Neuronal stem cell (in vitro differentiated cells): ENCODE measurements at regions not wholly inside any gene's neighbourhood (a gene's known extent, or its start where the extent isn't known, plus 50 kb on each side); places are given as distances from the start of the nearest gene placed in this dataset.
"Not testable (repeated sequence)": the region's sequence is repeated elsewhere in the genome, so short reads cannot be mapped to it uniquely, and the experiment has no call there.

Experiments used
- DNase-seq: peaks from one replicate; pipeline ENCODE4 v3.0.0-alpha.2; 2013; ENCODE audit warnings: low spot score
- H2AFZ ChIP-seq: one replicate; pipeline ENCODE4 v1.6.1; 2013; ENCODE audit warnings: mild to moderate bottlenecking, low read length, inconsistent platforms
- H2AK5ac ChIP-seq: 2 replicates; pipeline ENCODE4 v1.6.1; 2013; ENCODE audit warnings: low read depth, mild to moderate bottlenecking, inconsistent platforms, low read length, moderate library complexity, mixed read lengths
- H2BK120ac ChIP-seq: 2 replicates; pipeline ENCODE4 v1.6.1; 2013; ENCODE audit warnings: low read depth, mild to moderate bottlenecking, inconsistent platforms, low read length, moderate library complexity, mixed read lengths
- H2BK12ac ChIP-seq: one replicate; pipeline ENCODE4 v1.6.1; 2013; ENCODE audit warnings: low read length, inconsistent platforms
- H2BK15ac ChIP-seq: 2 replicates; pipeline ENCODE4 v1.6.1; 2013; ENCODE audit warnings: mild to moderate bottlenecking, low read length, inconsistent platforms, mixed read lengths
- H2BK5ac ChIP-seq: one replicate; pipeline ENCODE4 v1.6.1; 2013; ENCODE audit warnings: inconsistent platforms, mild to moderate bottlenecking, low read length, moderate library complexity
- H3K14ac ChIP-seq: one replicate; pipeline ENCODE4 v1.6.1; 2013; ENCODE audit warnings: low read length, inconsistent platforms
- H3K18ac ChIP-seq: 2 replicates; pipeline ENCODE4 v1.6.1; 2013; ENCODE audit warnings: low read length, inconsistent platforms
- H3K23ac ChIP-seq: 2 replicates; pipeline ENCODE4 v1.6.1; 2013; ENCODE audit warnings: low read depth, mild to moderate bottlenecking, mixed read lengths, low read length, inconsistent platforms; ENCODE audit not compliant: poor library complexity
- H3K27ac ChIP-seq: replicated peaks from 3 replicates; pipeline ENCODE4 v1.5.1; 2013; ENCODE audit warnings: low read length, inconsistent platforms
- H3K27me3 ChIP-seq, 3 experiments: 2 replicates each; pipeline ENCODE4 v1.6.1; 2013; ENCODE audit warnings: low read length in 3 of 3, mild to moderate bottlenecking in 2 of 3, inconsistent platforms in 1 of 3, low read depth in 1 of 3, mixed read lengths in 1 of 3, moderate library complexity in 1 of 3; ENCODE audit not compliant: control insufficient read depth in 3 of 3, insufficient read depth in 3 of 3
- H3K36me3 ChIP-seq, 2 donors: replicated peaks in 1 of 2; 2 replicates each; pipeline ENCODE4 v1.6.1; 2013; ENCODE audit warnings: low read length in 2 of 2; ENCODE audit not compliant: control insufficient read depth in 2 of 2, insufficient read depth in 2 of 2
- H3K4ac ChIP-seq: 2 replicates; pipeline ENCODE4 v1.6.1; 2013; ENCODE audit warnings: inconsistent platforms, mild to moderate bottlenecking, low read length, moderate library complexity
- H3K4me1 ChIP-seq, 2 donors: 1 replicate in 1 of 2; 2 replicates in 1 of 2; pipeline ENCODE4 v1.6.1; 2013; ENCODE audit warnings: low read length in 2 of 2, low read depth in 1 of 2; ENCODE audit not compliant: control insufficient read depth in 2 of 2, insufficient read depth in 1 of 2
- H3K4me2 ChIP-seq: one replicate; pipeline ENCODE4 v1.6.1; 2013; ENCODE audit warnings: mild to moderate bottlenecking, low read length, inconsistent platforms; ENCODE audit not compliant: insufficient read depth, poor library complexity, severe bottlenecking
- H3K4me3 ChIP-seq, 2 donors: 2 replicates each; pipeline ENCODE4 v1.5.1; 2013; ENCODE audit warnings: low read length in 2 of 2, mild to moderate bottlenecking in 2 of 2, inconsistent platforms in 1 of 2, moderate library complexity in 1 of 2
- H3K79me1 ChIP-seq: one replicate; pipeline ENCODE4 v1.6.1; 2013; ENCODE audit warnings: low read depth, mild to moderate bottlenecking, inconsistent platforms, low read length, moderate library complexity
- H3K9ac ChIP-seq: one replicate; pipeline ENCODE4 v1.6.1; 2013; ENCODE audit warnings: mild to moderate bottlenecking, low read depth, low read length, inconsistent platforms; ENCODE audit not compliant: poor library complexity
- H3K9me3 ChIP-seq, 2 donors: replicated peaks in 1 of 2; 2 replicates each; pipeline versions ENCODE3 to v1.6.1; 2013; ENCODE audit warnings: low read length in 2 of 2, mild to moderate bottlenecking in 2 of 2, inconsistent platforms in 1 of 2, low read depth in 1 of 2, mixed read lengths in 1 of 2, moderate library complexity in 1 of 2; ENCODE audit not compliant: control insufficient read depth in 2 of 2, insufficient read depth in 1 of 2
- H4K8ac ChIP-seq: one replicate; pipeline ENCODE4 v1.6.1; 2013; ENCODE audit warnings: low read depth, mild to moderate bottlenecking, inconsistent platforms, low read length, moderate library complexity
- H4K91ac ChIP-seq: one replicate; pipeline ENCODE4 v1.6.1; 2013; ENCODE audit warnings: low read length, low read depth, mild to moderate bottlenecking, inconsistent platforms; ENCODE audit not compliant: poor library complexity
- WGBS, 2 donors: extraction: QIAGEN DNeasy Blood & Tissue Kit; methylation state at CpG; one replicate each; pipeline ENCODE4 v1.1.7; 2013; ENCODE audit warnings: missing lambda C conversion rate in 2 of 2, mixed read lengths in 1 of 2; ENCODE audit not compliant: insufficient read length in 2 of 2, insufficient replicate concordance in 1 of 2; ENCODE audit errors: extremely low coverage in 2 of 2; 5-methylcytosine and 5-hydroxymethylcytosine counted together

DNA sequence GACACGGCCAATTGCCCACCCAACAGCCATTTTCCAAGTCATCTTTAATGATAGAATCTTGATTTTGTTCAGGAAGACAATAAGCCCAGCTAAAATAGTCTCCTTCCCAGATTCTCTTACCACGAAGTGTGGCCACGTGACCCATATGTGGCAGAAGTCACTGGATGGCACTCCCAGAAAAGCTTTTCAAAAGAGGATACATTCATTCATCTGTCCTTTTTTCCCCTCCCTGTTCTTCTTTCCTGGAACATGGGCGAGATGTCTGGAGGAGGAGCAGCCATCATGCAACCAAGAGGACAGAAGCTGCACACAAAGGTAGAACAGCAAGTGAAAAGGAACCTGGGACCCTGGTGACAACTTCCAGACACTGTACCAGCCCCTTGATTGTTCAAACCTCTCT, 174.7 kb downstream of the UACA start:
- H2AFZ ChIP-seq = no peak overlapping the region
- no peak overlapping the region for H3K4me3 ChIP-seq
- no peaks in the 10 kb centered on the region for H3K9me3 ChIP-seq
- H2BK120ac ChIP-seq = no peak overlapping the region
- H3K4ac ChIP-seq = no peak overlapping the region
- DNase-seq = no peak
- H2BK12ac ChIP-seq = no peak overlapping the region
- H3K18ac ChIP-seq = no peak overlapping the region
- H2AK5ac ChIP-seq = no peak overlapping the region
- no peak overlapping the region for H4K8ac ChIP-seq
- H3K14ac ChIP-seq = no peak overlapping the region
- WGBS, 2 donors = no CpG with 5 or more reads among the region's 4 CpGs
- no peak overlapping the region for H3K27ac ChIP-seq
- no peaks in the 10 kb centered on the region for H3K36me3 ChIP-seq
- peaks cover 0 to 14% (median 0%) of the 10 kb centered on the region in 3 experiments for H3K27me3 ChIP-seq
- no peak overlapping the region for H3K4me2 ChIP-seq
- H3K79me1 ChIP-seq = no peaks in the 10 kb centered on the region
- no peak overlapping the region for H2BK5ac ChIP-seq
- H3K4me1 ChIP-seq = peaks cover 0 to 3% of the 10 kb centered on the region in 2 donors
- no peak overlapping the region for H3K9ac ChIP-seq
- no peak overlapping the region for H2BK15ac ChIP-seq
- H3K23ac ChIP-seq = no peak overlapping the region
- no peak overlapping the region for H4K91ac ChIP-seq

DNA sequence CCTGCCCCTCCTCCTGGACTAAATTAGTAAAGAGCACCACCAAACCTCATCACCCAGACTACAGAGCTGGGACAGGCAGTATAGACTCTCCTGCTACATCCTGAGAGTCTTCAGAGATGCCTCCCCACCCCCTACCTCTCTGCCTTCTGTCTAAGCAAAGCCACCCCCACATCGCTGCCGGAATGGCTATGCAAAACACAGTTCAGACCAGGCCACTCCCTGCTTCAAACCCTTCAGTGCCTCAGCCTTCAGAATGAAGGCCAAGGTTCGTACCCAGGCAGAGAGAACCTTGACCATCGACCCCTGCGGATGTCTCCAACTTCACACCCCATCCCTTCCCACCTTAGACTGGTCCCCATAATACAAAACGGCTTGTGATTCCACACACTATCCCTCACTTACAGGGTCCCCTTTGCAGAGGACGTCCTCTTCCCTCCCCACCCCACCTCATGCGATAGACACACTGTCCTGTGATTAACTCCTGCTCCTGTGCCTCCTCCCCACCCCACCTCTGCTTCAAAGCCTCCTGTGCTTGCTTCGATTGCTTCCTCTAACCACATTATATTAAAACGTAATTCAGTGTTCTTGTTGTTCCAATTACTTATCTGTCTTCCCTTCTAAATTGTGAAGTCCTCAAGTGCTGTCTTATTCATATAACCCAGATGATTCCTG, 175.3 kb downstream of the UACA start:
- H3K4ac ChIP-seq = no peak overlapping the region
- H3K18ac ChIP-seq = no peak overlapping the region
- H3K14ac ChIP-seq = no peak overlapping the region
- H3K27me3 ChIP-seq = peaks cover 0 to 16% (median 0%) of the 10 kb centered on the region in 3 experiments
- no peak overlapping the region for H3K4me3 ChIP-seq
- no peaks in the 10 kb centered on the region for H3K36me3 ChIP-seq
- no peak overlapping the region for H2AFZ ChIP-seq
- no peak overlapping the region for H4K91ac ChIP-seq
- no peak overlapping the region for H3K23ac ChIP-seq
- H2BK15ac ChIP-seq = no peak overlapping the region
- no peak overlapping the region for H2AK5ac ChIP-seq
- H3K4me2 ChIP-seq = no peak overlapping the region
- no peaks in the 10 kb centered on the region for H3K9me3 ChIP-seq
- no peak overlapping the region for H2BK12ac ChIP-seq
- DNase-seq = no peak
- no peak overlapping the region for H4K8ac ChIP-seq
- no peak overlapping the region for H3K9ac ChIP-seq
- H3K79me1 ChIP-seq = no peaks in the 10 kb centered on the region
- no CpG with 5 or more reads among the region's 10 CpGs for WGBS, 2 donors
- peaks cover 0 to 3% of the 10 kb centered on the region in 2 donors for H3K4me1 ChIP-seq
- H2BK5ac ChIP-seq = no peak overlapping the region
- no peak overlapping the region for H3K27ac ChIP-seq
- H2BK120ac ChIP-seq = no peak overlapping the region

DNA sequence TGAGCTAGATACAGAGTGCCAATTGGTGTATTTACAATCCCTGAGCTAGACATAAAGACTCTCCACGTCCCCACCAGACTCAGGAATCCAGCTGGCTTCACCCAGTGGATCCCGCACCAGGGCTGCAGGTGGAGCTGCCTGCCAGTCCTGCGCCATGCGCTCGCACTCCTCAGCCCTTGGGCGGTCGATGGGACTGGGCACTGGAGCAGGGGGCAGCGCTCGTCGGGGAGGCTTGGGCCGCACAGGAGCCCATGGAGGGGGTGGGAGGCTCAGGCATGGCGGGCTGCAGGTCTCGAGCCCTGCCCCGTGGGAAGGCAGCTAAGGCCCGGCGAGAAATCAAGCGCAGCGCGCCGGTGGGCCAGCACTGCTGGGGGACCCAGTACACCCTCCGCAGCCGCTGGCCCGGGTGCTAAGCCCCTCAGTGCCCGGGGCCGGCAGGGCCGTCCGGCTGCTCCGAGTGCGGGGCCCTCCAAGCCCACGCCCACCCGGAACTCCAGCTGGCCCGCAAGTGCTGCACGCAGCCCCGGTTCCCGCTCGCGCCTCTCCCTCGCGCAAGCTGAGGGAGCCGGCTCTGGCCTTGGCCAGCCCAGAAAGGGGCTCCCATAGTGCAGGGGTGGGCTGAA, 176.2 kb downstream of the UACA start:
- not testable (repeated sequence) for H2AFZ ChIP-seq, H2BK12ac ChIP-seq, H2BK15ac ChIP-seq, H3K4me2 ChIP-seq, H2AK5ac ChIP-seq, H3K18ac ChIP-seq, H4K8ac ChIP-seq, H3K79me1 ChIP-seq, H3K9me3 ChIP-seq, H3K4ac ChIP-seq, DNase-seq, H3K27ac ChIP-seq, H2BK5ac ChIP-seq, H3K14ac ChIP-seq, H2BK120ac ChIP-seq, H4K91ac ChIP-seq, H3K36me3 ChIP-seq, H3K4me1 ChIP-seq, H3K23ac ChIP-seq, H3K9ac ChIP-seq, H3K4me3 ChIP-seq
- WGBS, 2 donors = no CpG with 5 or more reads among the region's 40 CpGs
- H3K27me3 ChIP-seq = peaks cover 0 to 22% (median 0%) of the 10 kb centered on the region in 3 experiments

DNA sequence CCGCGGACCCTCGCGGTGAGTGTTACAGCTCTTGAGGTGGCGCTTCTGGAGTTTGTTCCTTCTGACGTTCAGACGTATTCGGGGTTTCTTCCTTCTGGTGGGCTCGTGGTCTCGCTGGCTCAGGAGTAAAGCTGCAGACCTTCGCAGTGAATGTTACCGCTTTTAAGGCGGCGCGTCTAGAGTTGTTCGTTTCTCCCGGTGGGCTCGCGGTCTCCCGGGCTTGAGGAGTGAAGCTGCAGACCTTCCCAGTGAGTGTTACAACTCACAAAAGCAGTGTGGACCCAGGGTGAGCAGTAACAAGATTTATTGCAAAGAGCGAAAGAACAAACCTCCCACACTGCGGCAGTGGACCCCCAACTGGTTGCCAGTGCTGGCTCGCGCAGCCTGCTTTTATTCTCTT, 177.1 kb downstream of the UACA start:
- H3K27ac ChIP-seq = no peak overlapping the region
- H2AK5ac ChIP-seq = no peak overlapping the region
- H2BK120ac ChIP-seq = no peak overlapping the region
- H3K18ac ChIP-seq = no peak overlapping the region
- no peak overlapping the region for H3K14ac ChIP-seq
- no peak overlapping the region for H3K4me3 ChIP-seq
- H2BK5ac ChIP-seq = no peak overlapping the region
- H3K9me3 ChIP-seq = no peaks in the 10 kb centered on the region
- no peak for DNase-seq
- no peak overlapping the region for H3K9ac ChIP-seq
- no peak overlapping the region for H3K4ac ChIP-seq
- peaks cover 0 to 22% (median 0%) of the 10 kb centered on the region in 3 experiments for H3K27me3 ChIP-seq
- H2AFZ ChIP-seq = no peak overlapping the region
- no peak overlapping the region for H2BK12ac ChIP-seq
- peaks cover 0 to 3% of the 10 kb centered on the region in 2 donors for H3K4me1 ChIP-seq
- H3K23ac ChIP-seq = no peak overlapping the region
- H3K4me2 ChIP-seq = no peak overlapping the region
- no CpG with 5 or more reads among the region's 24 CpGs for WGBS, 2 donors
- no peak overlapping the region for H4K8ac ChIP-seq
- H4K91ac ChIP-seq = no peak overlapping the region
- no peaks in the 10 kb centered on the region for H3K79me1 ChIP-seq
- peak overlapping the region; percentile 62 for H2BK15ac ChIP-seq
- H3K36me3 ChIP-seq = no peaks in the 10 kb centered on the region
